GM23338 (cell line): ENCODE measurements at regions not wholly inside any gene's neighbourhood (a gene's known extent, or its start where the extent isn't known, plus 50 kb on each side); places are given as distances from the start of the nearest gene placed in this dataset.

Experiments used
- CREB1 ChIP-seq: fragments of 250-450 bp; sonication (Bioruptor Pico); IDR thresholded peaks from 2 replicates; pipeline ENCODE4 v1.5.0; 2020; ENCODE audit warnings: low read depth, mild to moderate bottlenecking, moderate library complexity
- EZH2 ChIP-seq: fragments of 200-600 bp; sonication (generic); IDR thresholded peaks from one replicate; pipeline ENCODE4 v1.8.0; 2017; ENCODE audit warnings: antibody characterized with exemption, mild to moderate bottlenecking, low read depth; ENCODE audit not compliant: unreplicated experiment
- EZH2phosphoT487 ChIP-seq: fragments of 200-600 bp; sonication (generic); IDR thresholded peaks from one replicate; pipeline ENCODE4 v1.8.1; 2018; ENCODE audit warnings: antibody characterized with exemption; ENCODE audit not compliant: unreplicated experiment
- JUNB ChIP-seq: IDR thresholded peaks from one replicate; pipeline ENCODE4 v1.6.1; 2016; ENCODE audit warnings: antibody characterized with exemption; ENCODE audit not compliant: unreplicated experiment
- POLR2AphosphoS5 ChIP-seq: IDR thresholded peaks from 2 replicates; pipeline ENCODE4 v1.6.1; 2016; ENCODE audit warnings: antibody characterized with exemption, low read depth
- STAT1 ChIP-seq: IDR thresholded peaks from one replicate; pipeline ENCODE4 v1.6.1; 2016; ENCODE audit warnings: antibody characterized with exemption; ENCODE audit not compliant: unreplicated experiment
- ZNF114 ChIP-seq: fragments of 250-450 bp; sonication (Bioruptor Pico); IDR thresholded peaks from 2 replicates; pipeline ENCODE4 v1.5.0; 2020; ENCODE audit warnings: mild to moderate bottlenecking, moderate library complexity
- ZNF331 ChIP-seq: fragments of 250-450 bp; sonication (Bioruptor Pico); IDR thresholded peaks from 2 replicates; pipeline ENCODE4 v1.5.0; 2020; ENCODE audit warnings: low read depth, mild to moderate bottlenecking, moderate library complexity
- TF ChIP-seq, protein P1 (sequence below), 2 experiments: fragments of 200-600 bp in 1 of 2; sonication (generic) in 1 of 2; conservative IDR thresholded peaks; 2 replicates each; pipeline versions ENCODE4 v1.5.1 to v1.6.1; 2016 to 2017; ENCODE audit warnings: antibody characterized with exemption in 2 of 2, low read depth in 2 of 2, mild to moderate bottlenecking in 2 of 2, moderate library complexity in 1 of 2
- TF ChIP-seq, protein P2 (sequence below): IDR thresholded peaks from one replicate; pipeline ENCODE4 v1.6.1; 2018; ENCODE audit warnings: antibody characterized with exemption; ENCODE audit not compliant: unreplicated experiment
- TF ChIP-seq, protein P3 (sequence below): IDR thresholded peaks from 2 replicates; pipeline ENCODE4 v1.6.1; 2016; ENCODE audit warnings: antibody characterized with exemption

DNA sequence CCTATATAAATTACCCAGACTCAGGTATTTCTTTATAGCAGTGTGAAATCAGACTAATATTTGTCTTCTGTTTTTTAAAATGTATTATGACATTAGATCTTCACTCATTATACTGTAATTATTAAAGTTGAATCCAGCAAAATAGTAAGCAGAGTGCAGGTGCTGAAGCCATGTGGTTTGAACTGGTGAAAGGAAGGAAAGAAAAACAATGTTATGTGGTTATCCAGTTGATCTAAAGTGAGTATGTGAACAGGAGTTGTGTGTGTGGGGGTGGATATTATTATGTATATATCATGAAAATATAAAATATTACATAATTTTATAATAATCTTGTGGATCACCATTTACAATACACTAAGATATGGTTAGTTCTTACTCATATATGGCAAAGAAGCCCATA lies 593.7 kb downstream of the SEMA5A start:
- TF ChIP-seq, protein P1, sequence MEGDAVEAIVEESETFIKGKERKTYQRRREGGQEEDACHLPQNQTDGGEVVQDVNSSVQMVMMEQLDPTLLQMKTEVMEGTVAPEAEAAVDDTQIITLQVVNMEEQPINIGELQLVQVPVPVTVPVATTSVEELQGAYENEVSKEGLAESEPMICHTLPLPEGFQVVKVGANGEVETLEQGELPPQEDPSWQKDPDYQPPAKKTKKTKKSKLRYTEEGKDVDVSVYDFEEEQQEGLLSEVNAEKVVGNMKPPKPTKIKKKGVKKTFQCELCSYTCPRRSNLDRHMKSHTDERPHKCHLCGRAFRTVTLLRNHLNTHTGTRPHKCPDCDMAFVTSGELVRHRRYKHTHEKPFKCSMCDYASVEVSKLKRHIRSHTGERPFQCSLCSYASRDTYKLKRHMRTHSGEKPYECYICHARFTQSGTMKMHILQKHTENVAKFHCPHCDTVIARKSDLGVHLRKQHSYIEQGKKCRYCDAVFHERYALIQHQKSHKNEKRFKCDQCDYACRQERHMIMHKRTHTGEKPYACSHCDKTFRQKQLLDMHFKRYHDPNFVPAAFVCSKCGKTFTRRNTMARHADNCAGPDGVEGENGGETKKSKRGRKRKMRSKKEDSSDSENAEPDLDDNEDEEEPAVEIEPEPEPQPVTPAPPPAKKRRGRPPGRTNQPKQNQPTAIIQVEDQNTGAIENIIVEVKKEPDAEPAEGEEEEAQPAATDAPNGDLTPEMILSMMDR (conservative IDR thresholded peaks at IDR 0.05; ENCODE audit: low read depth in 2 of 2): no peak
- TF ChIP-seq POLR2AphosphoS5 (no peak), EZH2 (no peak), CREB1 (CRISPR knock-in tag) (no peak), ZNF331 (no peak), JUNB (no peak), EZH2phosphoT487 (no peak), STAT1 (no peak), ZNF114 (no peak)
- TF ChIP-seq, protein P2, sequence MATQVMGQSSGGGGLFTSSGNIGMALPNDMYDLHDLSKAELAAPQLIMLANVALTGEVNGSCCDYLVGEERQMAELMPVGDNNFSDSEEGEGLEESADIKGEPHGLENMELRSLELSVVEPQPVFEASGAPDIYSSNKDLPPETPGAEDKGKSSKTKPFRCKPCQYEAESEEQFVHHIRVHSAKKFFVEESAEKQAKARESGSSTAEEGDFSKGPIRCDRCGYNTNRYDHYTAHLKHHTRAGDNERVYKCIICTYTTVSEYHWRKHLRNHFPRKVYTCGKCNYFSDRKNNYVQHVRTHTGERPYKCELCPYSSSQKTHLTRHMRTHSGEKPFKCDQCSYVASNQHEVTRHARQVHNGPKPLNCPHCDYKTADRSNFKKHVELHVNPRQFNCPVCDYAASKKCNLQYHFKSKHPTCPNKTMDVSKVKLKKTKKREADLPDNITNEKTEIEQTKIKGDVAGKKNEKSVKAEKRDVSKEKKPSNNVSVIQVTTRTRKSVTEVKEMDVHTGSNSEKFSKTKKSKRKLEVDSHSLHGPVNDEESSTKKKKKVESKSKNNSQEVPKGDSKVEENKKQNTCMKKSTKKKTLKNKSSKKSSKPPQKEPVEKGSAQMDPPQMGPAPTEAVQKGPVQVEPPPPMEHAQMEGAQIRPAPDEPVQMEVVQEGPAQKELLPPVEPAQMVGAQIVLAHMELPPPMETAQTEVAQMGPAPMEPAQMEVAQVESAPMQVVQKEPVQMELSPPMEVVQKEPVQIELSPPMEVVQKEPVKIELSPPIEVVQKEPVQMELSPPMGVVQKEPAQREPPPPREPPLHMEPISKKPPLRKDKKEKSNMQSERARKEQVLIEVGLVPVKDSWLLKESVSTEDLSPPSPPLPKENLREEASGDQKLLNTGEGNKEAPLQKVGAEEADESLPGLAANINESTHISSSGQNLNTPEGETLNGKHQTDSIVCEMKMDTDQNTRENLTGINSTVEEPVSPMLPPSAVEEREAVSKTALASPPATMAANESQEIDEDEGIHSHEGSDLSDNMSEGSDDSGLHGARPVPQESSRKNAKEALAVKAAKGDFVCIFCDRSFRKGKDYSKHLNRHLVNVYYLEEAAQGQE: no peak
- TF ChIP-seq, protein P3, sequence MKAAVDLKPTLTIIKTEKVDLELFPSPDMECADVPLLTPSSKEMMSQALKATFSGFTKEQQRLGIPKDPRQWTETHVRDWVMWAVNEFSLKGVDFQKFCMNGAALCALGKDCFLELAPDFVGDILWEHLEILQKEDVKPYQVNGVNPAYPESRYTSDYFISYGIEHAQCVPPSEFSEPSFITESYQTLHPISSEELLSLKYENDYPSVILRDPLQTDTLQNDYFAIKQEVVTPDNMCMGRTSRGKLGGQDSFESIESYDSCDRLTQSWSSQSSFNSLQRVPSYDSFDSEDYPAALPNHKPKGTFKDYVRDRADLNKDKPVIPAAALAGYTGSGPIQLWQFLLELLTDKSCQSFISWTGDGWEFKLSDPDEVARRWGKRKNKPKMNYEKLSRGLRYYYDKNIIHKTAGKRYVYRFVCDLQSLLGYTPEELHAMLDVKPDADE: no peak
